Aorta (tissue), 5 donors: ENCODE measurements at regions not wholly inside any gene's neighbourhood (a gene's known extent, or its start where the extent isn't known, plus 50 kb on each side); places are given as distances from the start of the nearest gene placed in this dataset.

Experiments
- ATAC-seq: fragments of 200-7000 bp; cut with Tn5 transposase; one replicate; pipeline ENCODE4 v1.9.1; 2022; ENCODE audit warnings: moderate library complexity; ENCODE audit not compliant: low FRiP score
- DNase-seq, 2 donors: peaks; one replicate each; pipeline ENCODE4 v3.0.0-alpha.2; 2020
- H3K27ac ChIP-seq, 2 donors: one replicate each; pipeline ENCODE4 v1.5.1; 2013; ENCODE audit warnings: low read length in 2 of 2, mild to moderate bottlenecking in 2 of 2, moderate library complexity in 2 of 2, control low read depth in 1 of 2, inconsistent platforms in 1 of 2, low read depth in 1 of 2
- H3K27me3 ChIP-seq, 2 donors: one replicate each; pipeline ENCODE4 v1.6.1; 2013; ENCODE audit warnings: control low read depth in 1 of 2, low read length in 1 of 2, mild to moderate bottlenecking in 1 of 2, moderate library complexity in 1 of 2; ENCODE audit not compliant: insufficient read depth in 2 of 2, control insufficient read depth in 1 of 2
- H3K36me3 ChIP-seq, 2 donors: one replicate each; pipeline ENCODE4 v1.6.1; 2013; ENCODE audit warnings: control low read depth in 1 of 2, low read length in 1 of 2, mild to moderate bottlenecking in 1 of 2; ENCODE audit not compliant: insufficient read depth in 2 of 2, control insufficient read depth in 1 of 2
- H3K4me1 ChIP-seq, 2 donors: one replicate each; pipeline ENCODE4 v1.6.1; 2013; ENCODE audit warnings: low read length in 2 of 2, control low read depth in 1 of 2, mild to moderate bottlenecking in 1 of 2, moderate library complexity in 1 of 2; ENCODE audit not compliant: insufficient read depth in 2 of 2, control insufficient read depth in 1 of 2
- H3K4me3 ChIP-seq, 2 donors: one replicate each; pipeline ENCODE4 v1.5.1; 2013; ENCODE audit warnings: low read length in 2 of 2, control low read depth in 1 of 2, mild to moderate bottlenecking in 1 of 2
- H3K9me3 ChIP-seq: one replicate; pipeline ENCODE4 v1.6.1; 2013; ENCODE audit warnings: mild to moderate bottlenecking, low read length; ENCODE audit not compliant: control insufficient read depth
- WGBS, 2 donors: extraction: QIAGEN DNeasy Blood & Tissue Kit; methylation state at CpG; one replicate each; pipeline ENCODE4 v1.1.7; 2013; 5-methylcytosine and 5-hydroxymethylcytosine counted together
- intact Hi-C, 2 donors: fragments of 100-400 bp; cut with DNase I; formaldehyde crosslinking; loops; one replicate each; pipeline versions ENCODE4 v1.14.2 to v1.15.0; 2022
- donor health status: healthy with polysubstance abuse.
- donor health status: Bipolar disorder and iron deficiency.
- donor health status: DM: no; HTN: no; CAD: no.
- donor health status: DM: no; HTN: no; CAD: no.
- donor health status: DM: yes; HTN: yes; CAD: no.

DNA sequence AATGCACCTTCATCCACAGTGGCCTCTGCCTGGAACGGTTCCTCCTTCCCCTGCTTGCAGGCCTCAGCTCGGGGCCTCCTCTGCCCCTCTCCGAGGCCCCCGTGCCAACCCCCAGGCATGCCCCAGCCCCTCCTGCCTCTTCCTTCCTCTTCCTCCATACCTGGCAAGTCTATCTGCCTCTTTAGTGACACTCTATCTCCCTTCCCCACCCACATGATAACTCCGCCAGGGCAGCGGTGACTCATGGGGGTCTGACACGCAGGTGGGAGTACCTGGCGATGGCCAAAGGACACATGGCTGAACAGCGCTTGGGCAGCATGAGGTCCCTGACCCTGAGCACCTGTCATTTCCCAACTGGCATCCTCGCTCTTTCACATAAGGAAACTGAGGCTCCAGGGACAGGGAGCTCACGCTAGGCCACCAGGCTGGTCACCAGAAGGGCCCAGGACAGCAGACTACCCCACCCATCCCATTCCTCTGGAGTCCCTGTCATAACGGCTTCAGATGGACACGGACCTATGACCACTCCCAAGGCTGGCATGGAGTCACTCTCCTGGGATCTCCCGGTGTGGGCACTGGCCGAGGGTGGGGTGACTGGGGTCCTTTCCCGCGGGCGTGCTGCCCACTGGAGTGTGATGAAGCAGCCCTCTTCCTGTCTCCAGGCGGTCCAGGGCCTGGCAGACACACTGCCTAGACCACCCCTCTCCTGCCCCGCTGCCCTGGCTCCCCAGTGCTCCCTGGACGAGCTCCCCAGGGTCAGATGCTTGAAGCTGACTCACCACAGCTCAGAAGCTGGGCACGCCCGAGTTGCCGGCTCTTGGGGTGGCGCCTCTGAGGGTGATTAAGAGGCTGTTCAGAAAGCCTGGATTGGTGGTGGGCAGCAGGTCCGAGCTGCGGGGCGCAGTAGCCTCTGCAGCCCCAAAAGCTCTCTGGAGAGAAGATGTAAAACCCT, 100.6 kb downstream of the ENGASE start:
- Histone ChIP-seq H3K36me3 (no peaks in the 10 kb centered on the region), H3K4me3 (no peak overlapping the region), H3K27me3 (no peaks in the 10 kb centered on the region), H3K27ac (no peak overlapping the region), H3K9me3 (peaks cover 4% of the 10 kb centered on the region), H3K4me1 (no peaks in the 10 kb centered on the region)
- WGBS, 2 donors = 76 to 78% methylated on average over 28 of the region's 28 CpGs
- ATAC-seq = no peak
- no peak for DNase-seq
- intact Hi-C loops = no loop called here

GRCh38 chr17:79174193-79174765, 99.7 kb downstream of the ENGASE start:
- Histone ChIP-seq H3K4me1 (no peaks in the 10 kb centered on the region), H3K27me3 (no peaks in the 10 kb centered on the region), H3K36me3 (no peaks in the 10 kb centered on the region), H3K27ac (no peak overlapping the region), H3K9me3 (peaks cover 4% of the 10 kb centered on the region), H3K4me3 (no peak overlapping the region)
- DNase-seq (no peak), ATAC-seq (no peak)
- 84 to 95% methylated on average over 10 of the region's 10 CpGs for WGBS, 2 donors
- intact Hi-C loops = no loop called here

DNA sequence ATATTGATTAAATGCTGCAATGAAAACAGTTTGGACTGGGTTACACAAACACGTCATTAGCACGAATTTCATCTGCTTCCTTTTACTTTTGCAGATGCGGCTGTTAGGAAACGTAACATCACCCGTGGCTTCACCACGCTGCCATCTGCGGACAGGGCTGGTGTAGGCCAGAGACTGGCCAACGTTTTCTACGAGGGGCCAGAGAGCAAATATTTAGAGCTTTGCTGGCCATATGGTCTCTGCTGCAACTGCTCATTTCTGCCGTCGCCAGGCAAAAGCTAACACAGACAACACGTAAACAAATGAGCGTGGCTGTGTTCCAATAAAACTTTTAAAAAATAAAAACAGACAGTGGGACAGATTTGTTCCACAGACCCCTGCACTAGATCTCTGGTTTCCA, 96.6 kb downstream of the ENGASE start:
- WGBS, 2 donors = 28 to 40% methylated on average over 13 of the region's 13 CpGs
- H3K36me3 ChIP-seq = no peaks in the 10 kb centered on the region
- H3K27me3 ChIP-seq = no peaks in the 10 kb centered on the region
- H3K4me1 ChIP-seq = no peaks in the 10 kb centered on the region
- H3K27ac ChIP-seq = no peak overlapping the region
- no peak for DNase-seq
- no peak overlapping the region for H3K4me3 ChIP-seq
- H3K9me3 ChIP-seq = no peaks in the 10 kb centered on the region
- intact Hi-C loops = no loop called here
- ATAC-seq = no peak

GRCh38 chr17:79169861-79170260, 95.2 kb downstream of the ENGASE start:
- Histone ChIP-seq H3K27me3 (no peaks in the 10 kb centered on the region), H3K9me3 (no peaks in the 10 kb centered on the region), H3K4me3 (no peak overlapping the region), H3K27ac (no peak overlapping the region), H3K4me1 (no peaks in the 10 kb centered on the region), H3K36me3 (no peaks in the 10 kb centered on the region)
- ATAC-seq (no peak), DNase-seq (no peak)
- WGBS, 2 donors = 75 to 78% methylated on average over 6 of the region's 6 CpGs
- intact Hi-C loops = no loop called here

- Histone ChIP-seq H3K4me1 (no peaks in the 10 kb centered on the region), H3K9me3 (no peaks in the 10 kb centered on the region), H3K27me3 (no peaks in the 10 kb centered on the region), H3K4me3 (no peak overlapping the region), H3K36me3 (no peaks in the 10 kb centered on the region), H3K27ac (no peak overlapping the region)
- ATAC-seq = no peak
- no peak for DNase-seq
- WGBS, 2 donors = 63 to 67% methylated on average over 11 of the region's 11 CpGs
- intact Hi-C loops = no loop called here
These were observed 94.7 kb downstream of the ENGASE start for GRCh38 chr17:79169366-79169765.

GRCh38 chr17:79168486-79169055, 93.9 kb downstream of the ENGASE start:
- Histone ChIP-seq H3K27me3 (no peaks in the 10 kb centered on the region), H3K4me1 (no peaks in the 10 kb centered on the region), H3K9me3 (no peaks in the 10 kb centered on the region), H3K4me3 (no peak overlapping the region), H3K36me3 (no peaks in the 10 kb centered on the region), H3K27ac (no peak overlapping the region)
- DNase-seq = no peak
- WGBS, 2 donors = 83 to 87% methylated on average over 20 of the region's 20 CpGs
- intact Hi-C loops = no loop called here
- no peak for ATAC-seq

GRCh38 chr17:79167486-79167885, 92.9 kb downstream of the ENGASE start:
- WGBS, 2 donors = 79 to 81% methylated on average over 14 of the region's 14 CpGs
- no peak for ATAC-seq
- H3K27ac ChIP-seq = no peak overlapping the region
- no peak for DNase-seq
- no peaks in the 10 kb centered on the region for H3K9me3 ChIP-seq
- H3K36me3 ChIP-seq = no peaks in the 10 kb centered on the region
- intact Hi-C loops = no loop called here
- H3K27me3 ChIP-seq = no peaks in the 10 kb centered on the region
- no peak overlapping the region for H3K4me3 ChIP-seq
- no peaks in the 10 kb centered on the region for H3K4me1 ChIP-seq

DNA sequence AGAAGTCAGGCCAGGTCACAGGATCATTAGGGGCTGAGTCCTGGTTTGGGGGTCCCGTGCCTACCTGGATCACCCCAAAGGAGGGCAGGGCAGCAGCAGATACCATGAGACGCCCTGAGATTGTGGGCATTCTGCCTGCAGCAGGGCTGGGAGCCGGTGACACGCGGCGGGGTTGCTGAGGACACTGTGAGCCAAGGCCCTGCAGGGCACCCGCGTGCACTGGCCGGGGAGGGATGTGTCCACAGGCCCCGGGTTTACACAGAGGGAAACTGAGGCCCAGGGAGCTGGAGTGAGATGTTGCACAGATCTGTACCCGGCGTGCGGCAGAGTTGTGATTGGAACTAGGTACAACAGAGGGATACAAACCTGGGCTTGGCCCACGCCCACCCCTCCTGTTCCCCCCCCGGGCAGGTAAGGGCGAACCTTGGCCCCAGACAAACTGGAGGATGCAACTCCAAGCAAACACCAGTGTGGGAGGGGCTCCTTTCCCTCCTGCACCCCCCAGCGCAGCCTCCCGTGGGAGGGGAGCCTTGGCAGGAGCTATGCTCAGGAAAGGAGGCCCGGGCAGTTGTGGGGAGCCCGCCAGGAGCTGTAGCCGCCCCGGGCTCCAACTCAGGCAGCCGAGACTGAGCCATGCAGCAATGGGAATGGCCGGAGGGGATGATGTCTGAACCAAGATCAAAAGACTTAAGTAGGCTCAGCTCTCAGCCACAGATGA, 91.3 kb downstream of the ENGASE start:
- intact Hi-C loops = no loop called here

More for the DNA sequence above, 91.3 kb downstream of the ENGASE start:
- Histone ChIP-seq H3K27me3 (no peaks in the 10 kb centered on the region), H3K4me1 (no peaks in the 10 kb centered on the region), H3K36me3 (no peaks in the 10 kb centered on the region), H3K9me3 (no peaks in the 10 kb centered on the region), H3K27ac (no peak overlapping the region), H3K4me3 (no peak overlapping the region)
- no peak for ATAC-seq
- 67 to 71% methylated on average over 23 to 24 of the region's 24 CpGs for WGBS, 2 donors
- DNase-seq = no peak
